ENCODE measurements at regions not wholly inside any gene's neighbourhood (a gene's known extent, or its start where the extent isn't known, plus 50 kb on each side); places are given as distances from the start of the nearest gene placed in this dataset.

DNA sequence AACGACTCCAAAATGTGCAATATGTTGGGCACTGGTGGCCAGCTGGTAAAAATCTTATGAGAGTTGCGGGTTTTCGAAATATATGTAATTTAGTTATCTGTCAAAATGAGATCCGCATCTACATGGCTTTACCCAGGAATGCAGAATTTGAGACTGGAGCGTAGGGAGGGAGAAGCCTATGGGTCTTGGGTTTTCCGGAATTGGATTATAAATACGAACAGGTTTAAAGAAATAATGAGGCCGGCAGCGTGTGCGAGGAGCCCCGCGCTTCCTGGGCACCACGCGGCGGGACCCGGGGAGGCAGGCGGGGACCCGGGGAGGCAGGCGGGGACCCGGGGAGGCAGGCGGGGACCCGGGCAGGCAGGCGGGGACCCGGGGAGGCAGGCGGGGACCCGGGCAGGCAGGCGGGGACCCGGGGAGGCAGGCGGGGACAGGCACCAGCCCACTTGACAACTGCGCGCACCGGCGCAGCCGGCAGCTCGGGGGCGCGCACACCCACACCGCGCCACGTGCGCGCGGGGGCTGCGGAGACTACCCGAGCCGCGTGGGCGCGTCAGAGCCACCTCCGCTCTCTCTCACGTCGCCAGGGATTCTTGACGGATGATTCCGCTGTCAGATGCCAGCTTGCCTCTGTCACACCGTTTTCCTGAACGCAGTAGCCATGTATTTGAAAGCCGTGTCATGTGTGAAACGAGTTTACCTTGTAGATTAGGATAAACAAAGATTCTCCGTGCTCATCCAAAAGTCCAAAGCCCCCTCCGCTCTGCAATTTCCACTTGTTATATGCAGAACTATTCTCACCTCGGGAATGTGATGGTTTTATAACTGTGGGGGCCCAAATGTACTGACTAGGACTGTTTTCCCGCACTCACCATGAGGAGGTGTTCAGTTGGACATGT is 54.3 kb upstream of the HNRNPU start (continued):
- TF ChIP-seq SMAD1 (IDR thresholded peaks at IDR 0.05; ENCODE audit: low read depth, low read length, partially characterized antibody) (no peak), CEBPZ (IDR thresholded peaks at IDR 0.05; ENCODE audit: borderline replicate concordance, low read depth, low read length) (no peak), CCNT2 (IDR thresholded peaks at IDR 0.05; ENCODE audit: borderline replicate concordance, extremely low read depth, insufficient read length, low read depth, low read length) (peak; percentile 91), CBX3 (IDR thresholded peaks at IDR 0.05; ENCODE audit: borderline replicate concordance in 1 of 2, low read length in 2 of 2) (peak in 1 of 2 experiments; percentile 65; a peak in 1 of 3 replicates), GTF2F1 (IDR thresholded peaks at IDR 0.05; ENCODE audit: low read depth, low read length) (no peak), POLR2G (IDR thresholded peaks at IDR 0.05; ENCODE audit: low read depth, low read length) (peak; percentile 88), NR2C2 (CRISPR knock-in tag; IDR thresholded peaks at IDR 0.05) (peak; percentile 58; the same call in 1 of the 2 replicates), NR2C2 (tag; IDR thresholded peaks at IDR 0.05) (no peak), POLR3G (IDR thresholded peaks at IDR 0.05; ENCODE audit: extremely low read depth, insufficient read length, insufficient replicate concordance) (no peak), RBBP5 (IDR thresholded peaks at IDR 0.05; ENCODE audit: borderline replicate concordance, insufficient read depth, low read length, poor library complexity, severe bottlenecking) (peak; percentile 63), ZNF239 (CRISPR knock-in tag; IDR thresholded peaks at IDR 0.05) (peak; percentile 71)
- TF ChIP-seq, protein P1, sequence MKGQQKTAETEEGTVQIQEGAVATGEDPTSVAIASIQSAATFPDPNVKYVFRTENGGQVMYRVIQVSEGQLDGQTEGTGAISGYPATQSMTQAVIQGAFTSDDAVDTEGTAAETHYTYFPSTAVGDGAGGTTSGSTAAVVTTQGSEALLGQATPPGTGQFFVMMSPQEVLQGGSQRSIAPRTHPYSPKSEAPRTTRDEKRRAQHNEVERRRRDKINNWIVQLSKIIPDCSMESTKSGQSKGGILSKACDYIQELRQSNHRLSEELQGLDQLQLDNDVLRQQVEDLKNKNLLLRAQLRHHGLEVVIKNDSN (CRISPR knock-in tag; IDR thresholded peaks at IDR 0.05), result peak; percentile 83
- TF ChIP-seq, protein P2, sequence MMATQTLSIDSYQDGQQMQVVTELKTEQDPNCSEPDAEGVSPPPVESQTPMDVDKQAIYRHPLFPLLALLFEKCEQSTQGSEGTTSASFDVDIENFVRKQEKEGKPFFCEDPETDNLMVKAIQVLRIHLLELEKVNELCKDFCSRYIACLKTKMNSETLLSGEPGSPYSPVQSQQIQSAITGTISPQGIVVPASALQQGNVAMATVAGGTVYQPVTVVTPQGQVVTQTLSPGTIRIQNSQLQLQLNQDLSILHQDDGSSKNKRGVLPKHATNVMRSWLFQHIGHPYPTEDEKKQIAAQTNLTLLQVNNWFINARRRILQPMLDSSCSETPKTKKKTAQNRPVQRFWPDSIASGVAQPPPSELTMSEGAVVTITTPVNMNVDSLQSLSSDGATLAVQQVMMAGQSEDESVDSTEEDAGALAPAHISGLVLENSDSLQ (IDR thresholded peaks at IDR 0.05), result peak; percentile 74
- TF ChIP-seq, protein P3, sequence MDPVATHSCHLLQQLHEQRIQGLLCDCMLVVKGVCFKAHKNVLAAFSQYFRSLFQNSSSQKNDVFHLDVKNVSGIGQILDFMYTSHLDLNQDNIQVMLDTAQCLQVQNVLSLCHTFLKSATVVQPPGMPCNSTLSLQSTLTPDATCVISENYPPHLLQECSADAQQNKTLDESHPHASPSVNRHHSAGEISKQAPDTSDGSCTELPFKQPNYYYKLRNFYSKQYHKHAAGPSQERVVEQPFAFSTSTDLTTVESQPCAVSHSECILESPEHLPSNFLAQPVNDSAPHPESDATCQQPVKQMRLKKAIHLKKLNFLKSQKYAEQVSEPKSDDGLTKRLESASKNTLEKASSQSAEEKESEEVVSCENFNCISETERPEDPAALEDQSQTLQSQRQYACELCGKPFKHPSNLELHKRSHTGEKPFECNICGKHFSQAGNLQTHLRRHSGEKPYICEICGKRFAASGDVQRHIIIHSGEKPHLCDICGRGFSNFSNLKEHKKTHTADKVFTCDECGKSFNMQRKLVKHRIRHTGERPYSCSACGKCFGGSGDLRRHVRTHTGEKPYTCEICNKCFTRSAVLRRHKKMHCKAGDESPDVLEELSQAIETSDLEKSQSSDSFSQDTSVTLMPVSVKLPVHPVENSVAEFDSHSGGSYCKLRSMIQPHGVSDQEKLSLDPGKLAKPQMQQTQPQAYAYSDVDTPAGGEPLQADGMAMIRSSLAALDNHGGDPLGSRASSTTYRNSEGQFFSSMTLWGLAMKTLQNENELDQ (CRISPR knock-in tag; IDR thresholded peaks at IDR 0.05; ENCODE audit: borderline replicate concordance), result 0 out of 2 replicates have a peak, but pooled peaks have one; percentile 12
- TF ChIP-seq, protein P4, sequence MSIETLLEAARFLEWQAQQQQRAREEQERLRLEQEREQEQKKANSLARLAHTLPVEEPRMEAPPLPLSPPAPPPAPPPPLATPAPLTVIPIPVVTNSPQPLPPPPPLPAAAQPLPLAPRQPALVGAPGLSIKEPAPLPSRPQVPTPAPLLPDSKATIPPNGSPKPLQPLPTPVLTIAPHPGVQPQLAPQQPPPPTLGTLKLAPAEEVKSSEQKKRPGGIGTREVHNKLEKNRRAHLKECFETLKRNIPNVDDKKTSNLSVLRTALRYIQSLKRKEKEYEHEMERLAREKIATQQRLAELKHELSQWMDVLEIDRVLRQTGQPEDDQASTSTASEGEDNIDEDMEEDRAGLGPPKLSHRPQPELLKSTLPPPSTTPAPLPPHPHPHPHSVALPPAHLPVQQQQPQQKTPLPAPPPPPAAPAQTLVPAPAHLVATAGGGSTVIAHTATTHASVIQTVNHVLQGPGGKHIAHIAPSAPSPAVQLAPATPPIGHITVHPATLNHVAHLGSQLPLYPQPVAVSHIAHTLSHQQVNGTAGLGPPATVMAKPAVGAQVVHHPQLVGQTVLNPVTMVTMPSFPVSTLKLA (conservative IDR thresholded peaks at IDR 0.05), result peak; percentile 96 to 98

Measured in K562 (cell line).